ENCODE measurements at regions not wholly inside any gene's neighbourhood (a gene's known extent, or its start where the extent isn't known, plus 50 kb on each side); places are given as distances from the start of the nearest gene placed in this dataset.

GRCh38 chr2:156959481-156959880, 298.0 kb upstream of the GALNT5 start:
- Histone ChIP-seq H3K27me3 (no peaks in the 10 kb centered on the region), H3K36me3 (replicated peaks in 1 of 2) (no peaks in the 10 kb centered on the region), H3K4me1 (replicated peaks in 1 of 2) (no peaks in the 10 kb centered on the region), H3K9me3 (replicated peaks in 1 of 3) (peaks cover 0 to 4% (median 0%) of the 10 kb centered on the region in 3 donors), H3K27ac (no peak overlapping the region), H3K4me3 (no peak overlapping the region)
- intact Hi-C loops (cut with DNase I) = no loop called here
- 50 to 100% (median 87%) methylated on average over 1 to 4 of the region's 4 CpGs for WGBS, 4 donors
- no peak for DNase-seq
- TF ChIP-seq CTCF (IDR thresholded peaks at IDR 0.05) = no peak
- no peak for TF ChIP-seq POLR2A (IDR thresholded peaks at IDR 0.05)

- WGBS, 4 donors = 81 to 85% (median 84%) methylated on average over 2 of the region's 2 CpGs
- Histone ChIP-seq H3K4me3 (no peak overlapping the region), H3K27me3 (no peaks in the 10 kb centered on the region), H3K36me3 (replicated peaks in 1 of 2) (no peaks in the 10 kb centered on the region), H3K4me1 (replicated peaks in 1 of 2) (no peaks in the 10 kb centered on the region), H3K9me3 (replicated peaks in 1 of 3) (no peaks in the 10 kb centered on the region), H3K27ac (no peak overlapping the region)
- intact Hi-C loops (cut with DNase I) = no loop called here
- no peak for DNase-seq
- TF ChIP-seq CTCF (IDR thresholded peaks at IDR 0.05) (no peak), POLR2A (IDR thresholded peaks at IDR 0.05) (no peak)
Measured at GRCh38 chr2:156982615-156983014, 274.9 kb upstream of the GALNT5 start.

- Histone ChIP-seq H3K4me3 (no peak overlapping the region), H3K36me3 (replicated peaks in 1 of 2) (no peaks in the 10 kb centered on the region), H3K27me3 (no peaks in the 10 kb centered on the region), H3K9me3 (replicated peaks in 1 of 3) (no peaks in the 10 kb centered on the region), H3K27ac (no peak overlapping the region), H3K4me1 (replicated peaks in 1 of 2) (no peaks in the 10 kb centered on the region)
- WGBS, 4 donors = 63 to 72% (median 64%) methylated on average over 4 of the region's 4 CpGs
- intact Hi-C loops (cut with DNase I) = no loop called here
- TF ChIP-seq POLR2A (IDR thresholded peaks at IDR 0.05) (no peak), CTCF (IDR thresholded peaks at IDR 0.05) (no peak)
- no peak for DNase-seq
Measured at GRCh38 chr2:156986339-156986988, 271.0 kb upstream of the GALNT5 start.

DNA sequence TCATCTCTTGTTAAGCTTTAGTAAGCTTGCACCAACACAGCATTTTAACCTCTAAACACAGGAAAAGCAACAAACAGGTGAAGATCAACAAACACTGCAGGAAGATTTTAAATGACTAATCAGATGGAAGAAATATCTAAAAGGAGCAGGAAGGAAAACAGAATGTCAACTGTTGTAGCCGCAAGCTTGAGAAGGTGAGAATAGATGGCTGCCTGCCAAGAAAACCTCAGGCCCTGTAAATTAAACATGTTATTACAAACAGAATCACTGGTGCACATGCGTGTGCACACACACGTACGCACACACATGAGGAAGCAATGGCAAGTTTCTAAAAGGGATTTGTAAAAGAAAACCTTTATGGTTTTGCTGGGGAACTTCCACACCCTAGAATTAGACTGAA, 257.8 kb upstream of the GALNT5 start:
- intact Hi-C loops (cut with DNase I) = no loop called here
- no peak for DNase-seq
- 80 to 85% (median 81%) methylated on average over 4 of the region's 4 CpGs for WGBS, 4 donors
- Histone ChIP-seq H3K36me3 (replicated peaks in 1 of 2) (no peaks in the 10 kb centered on the region), H3K4me3 (no peak overlapping the region), H3K27me3 (no peaks in the 10 kb centered on the region), H3K27ac (no peak overlapping the region), H3K9me3 (replicated peaks in 1 of 3) (no peaks in the 10 kb centered on the region), H3K4me1 (replicated peaks in 1 of 2) (no peaks in the 10 kb centered on the region)
- TF ChIP-seq POLR2A (IDR thresholded peaks at IDR 0.05) (no peak), CTCF (IDR thresholded peaks at IDR 0.05) (no peak)

Data from adrenal gland (tissue), 9 donors.